ENCODE measurements at regions not wholly inside any gene's neighbourhood (a gene's known extent, or its start where the extent isn't known, plus 50 kb on each side); places are given as distances from the start of the nearest gene placed in this dataset.

DNA sequence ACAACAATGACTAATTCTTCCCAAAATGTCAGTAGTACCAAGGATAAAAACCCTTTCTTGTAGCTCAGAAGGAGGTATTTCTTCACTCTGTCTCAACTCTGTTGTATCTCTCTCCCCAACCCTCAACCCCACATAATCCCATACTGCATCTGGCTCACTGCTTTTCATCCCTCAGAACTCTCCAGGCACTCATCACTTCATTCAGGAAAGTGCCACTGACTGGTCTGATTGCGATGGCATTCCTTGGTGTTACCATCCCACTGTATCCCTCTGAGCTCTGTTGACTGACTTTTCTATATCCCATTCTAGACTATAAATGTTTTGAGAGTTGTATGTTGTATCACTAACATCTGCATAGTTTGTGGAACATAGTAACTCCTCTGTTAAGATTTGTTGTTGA lies 483.5 kb upstream of the ADGRL2 start:
- H3K4me3 ChIP-seq (ENCODE audit: low read length), result no peak overlapping the region
- no peak for DNase-seq (ENCODE audit: low read depth)
- TF ChIP-seq, protein P1, sequence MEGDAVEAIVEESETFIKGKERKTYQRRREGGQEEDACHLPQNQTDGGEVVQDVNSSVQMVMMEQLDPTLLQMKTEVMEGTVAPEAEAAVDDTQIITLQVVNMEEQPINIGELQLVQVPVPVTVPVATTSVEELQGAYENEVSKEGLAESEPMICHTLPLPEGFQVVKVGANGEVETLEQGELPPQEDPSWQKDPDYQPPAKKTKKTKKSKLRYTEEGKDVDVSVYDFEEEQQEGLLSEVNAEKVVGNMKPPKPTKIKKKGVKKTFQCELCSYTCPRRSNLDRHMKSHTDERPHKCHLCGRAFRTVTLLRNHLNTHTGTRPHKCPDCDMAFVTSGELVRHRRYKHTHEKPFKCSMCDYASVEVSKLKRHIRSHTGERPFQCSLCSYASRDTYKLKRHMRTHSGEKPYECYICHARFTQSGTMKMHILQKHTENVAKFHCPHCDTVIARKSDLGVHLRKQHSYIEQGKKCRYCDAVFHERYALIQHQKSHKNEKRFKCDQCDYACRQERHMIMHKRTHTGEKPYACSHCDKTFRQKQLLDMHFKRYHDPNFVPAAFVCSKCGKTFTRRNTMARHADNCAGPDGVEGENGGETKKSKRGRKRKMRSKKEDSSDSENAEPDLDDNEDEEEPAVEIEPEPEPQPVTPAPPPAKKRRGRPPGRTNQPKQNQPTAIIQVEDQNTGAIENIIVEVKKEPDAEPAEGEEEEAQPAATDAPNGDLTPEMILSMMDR (conservative IDR thresholded peaks at IDR 0.05; ENCODE audit: low read depth, low read length), result no peak

DNA sequence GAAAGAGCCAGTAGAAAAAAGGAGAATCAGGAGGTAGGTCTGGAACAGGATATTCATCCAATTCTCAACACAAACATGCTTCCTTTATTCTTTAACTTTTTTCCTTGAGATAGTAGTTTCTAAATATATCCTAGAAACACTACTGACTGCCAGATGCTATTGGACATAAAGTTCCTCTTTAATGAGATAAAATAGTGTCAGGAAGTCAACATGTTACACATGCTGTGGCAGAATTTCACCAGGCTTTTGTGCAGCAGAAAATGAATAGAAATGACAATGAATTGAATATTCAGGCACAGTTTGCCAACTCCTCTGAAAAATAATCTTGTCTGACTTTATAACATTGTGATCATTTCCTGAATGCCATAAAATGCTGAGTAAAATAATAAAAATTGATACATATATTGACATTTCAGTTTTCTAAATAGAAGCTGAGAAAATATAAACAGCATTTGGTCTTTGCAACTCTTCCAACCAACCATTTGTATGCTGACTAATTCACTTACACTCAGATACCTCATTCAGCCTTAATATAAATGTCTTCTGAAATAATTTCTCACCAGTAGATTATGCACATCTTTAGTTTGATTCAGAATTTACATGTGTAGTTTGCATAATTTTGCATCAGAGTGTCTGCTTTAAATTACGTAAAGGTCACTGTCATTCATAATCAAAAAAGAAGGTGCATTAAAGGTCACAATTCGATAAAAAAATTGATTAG lies 486.1 kb upstream of the ADGRL2 start:
- DNase-seq (ENCODE audit: low read depth), result no peak
- no peak overlapping the region for H3K4me3 ChIP-seq (ENCODE audit: low read length)
- TF ChIP-seq, protein P1 (conservative IDR thresholded peaks at IDR 0.05; ENCODE audit: low read depth, low read length), result no peak

DNA sequence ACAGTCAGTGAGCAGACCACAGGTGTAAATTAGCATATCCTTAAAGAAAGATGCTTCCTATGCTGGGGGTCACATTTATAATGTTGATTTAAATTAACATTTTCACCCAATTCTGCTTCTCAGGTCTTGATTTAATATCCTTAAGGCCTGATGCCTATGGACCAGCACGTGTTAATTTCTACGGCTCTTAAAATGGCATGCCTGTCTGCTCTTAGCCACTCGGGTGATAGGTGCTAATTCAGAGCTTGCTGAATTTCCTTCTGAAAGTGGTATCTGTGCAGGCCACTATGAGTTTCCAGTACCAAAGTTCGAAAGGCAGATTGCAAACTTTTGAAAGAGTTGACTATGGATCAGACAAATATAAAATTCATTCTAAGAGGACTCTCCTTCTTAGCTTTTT lies 487.4 kb upstream of the ADGRL2 start:
- H3K4me3 ChIP-seq (ENCODE audit: low read length), result no peak overlapping the region
- no peak for DNase-seq (ENCODE audit: low read depth)
- TF ChIP-seq, protein P1 (conservative IDR thresholded peaks at IDR 0.05; ENCODE audit: low read depth, low read length), result no peak

DNA sequence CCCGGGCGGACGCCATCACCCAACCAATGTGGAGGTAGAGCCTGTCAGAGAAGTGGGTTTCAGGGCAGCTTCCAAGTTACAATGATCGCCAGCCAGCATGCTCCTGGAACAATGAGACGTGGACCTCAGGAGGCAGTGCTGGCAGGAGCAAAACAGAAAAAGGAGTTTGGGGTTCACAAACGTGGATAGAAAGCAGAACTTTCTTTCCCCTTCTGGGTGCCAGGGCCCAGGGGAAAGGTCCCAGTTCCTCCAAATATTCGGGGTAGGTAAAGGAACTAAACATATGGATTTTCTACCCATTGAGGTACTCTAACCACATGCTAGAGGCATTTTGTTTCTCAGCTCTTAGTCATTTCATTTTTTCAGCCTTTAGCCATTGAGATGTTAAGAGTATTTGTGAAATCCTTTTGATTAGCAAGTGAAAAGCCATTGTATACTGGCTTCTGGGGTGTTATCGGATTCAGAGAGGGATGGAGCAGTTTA lies 488.4 kb upstream of the ADGRL2 start:
- H3K4me3 ChIP-seq (ENCODE audit: low read length), result no peak overlapping the region
- no peak for DNase-seq (ENCODE audit: low read depth)
- TF ChIP-seq, protein P1 (conservative IDR thresholded peaks at IDR 0.05; ENCODE audit: low read depth, low read length), result no peak

DNA sequence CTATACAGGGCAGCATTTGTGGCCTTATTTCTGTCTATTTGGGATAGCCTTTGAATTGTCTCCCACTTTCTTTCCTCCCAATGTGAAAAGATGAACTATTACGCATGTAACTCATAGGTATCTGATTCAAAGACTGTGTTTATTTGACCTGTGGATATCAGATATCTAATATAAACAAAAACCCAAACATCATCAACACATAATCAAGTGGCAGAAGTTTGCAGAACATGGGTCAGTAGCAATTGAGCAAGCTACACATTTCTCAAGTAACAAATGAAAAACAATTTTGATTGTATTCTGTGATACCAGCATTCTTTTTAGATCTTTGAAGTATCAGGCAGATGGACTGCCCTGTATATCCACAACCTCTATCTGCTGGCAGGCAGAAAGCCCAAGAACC lies 490.5 kb upstream of the ADGRL2 start:
- TF ChIP-seq, protein P1 (conservative IDR thresholded peaks at IDR 0.05; ENCODE audit: low read depth, low read length), result no peak
- H3K4me3 ChIP-seq (ENCODE audit: low read length), result no peak overlapping the region
- no peak for DNase-seq (ENCODE audit: low read depth)

DNA sequence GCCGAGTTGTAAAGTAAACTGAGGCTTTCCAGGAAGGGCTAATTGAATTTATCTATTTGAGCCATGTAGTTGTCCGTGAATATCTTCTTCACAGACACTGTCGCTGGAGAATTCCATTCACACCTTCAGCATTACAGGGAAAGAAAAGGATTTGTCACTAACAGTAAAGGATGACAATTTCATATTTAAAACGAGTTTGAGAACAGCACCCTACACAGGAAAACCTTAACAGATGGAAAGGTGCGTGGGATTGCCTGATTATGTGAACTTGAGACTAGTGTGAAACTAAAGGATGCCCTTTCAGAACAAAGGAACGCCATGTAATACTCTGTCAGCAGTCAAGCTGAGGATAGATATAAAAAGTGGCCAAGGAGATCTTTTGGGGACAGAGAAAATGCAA lies 492.5 kb upstream of the ADGRL2 start:
- no peak overlapping the region for H3K4me3 ChIP-seq (ENCODE audit: low read length)
- TF ChIP-seq, protein P1 (conservative IDR thresholded peaks at IDR 0.05; ENCODE audit: low read depth, low read length), result no peak
- DNase-seq (ENCODE audit: low read depth), result no peak

DNA sequence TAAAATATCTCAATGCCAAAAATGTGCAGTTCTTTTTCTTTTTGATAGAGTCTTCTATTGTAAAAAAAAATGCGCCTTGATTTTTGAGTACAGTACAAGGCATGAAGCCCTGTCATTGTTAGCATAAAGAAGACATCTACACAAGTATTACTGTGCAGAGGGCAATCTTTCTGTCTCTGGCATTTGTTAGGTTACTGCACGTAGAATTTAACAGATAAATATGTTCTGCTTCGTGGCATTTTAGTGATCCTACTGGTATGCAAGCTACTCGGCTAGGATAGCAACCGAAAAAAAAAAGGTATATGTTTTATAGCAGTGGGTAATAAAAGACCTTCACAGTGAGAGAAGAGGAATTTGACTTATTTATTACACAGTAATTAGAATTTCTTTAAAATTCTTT lies 492.9 kb upstream of the ADGRL2 start:
- DNase-seq (ENCODE audit: low read depth), result no peak
- H3K4me3 ChIP-seq (ENCODE audit: low read length), result no peak overlapping the region
- TF ChIP-seq, protein P1 (conservative IDR thresholded peaks at IDR 0.05; ENCODE audit: low read depth, low read length), result no peak
